Transverse colon (tissue), 4 donors: ENCODE measurements at regions not wholly inside any gene's neighbourhood (a gene's known extent, or its start where the extent isn't known, plus 50 kb on each side); places are given as distances from the start of the nearest gene placed in this dataset.
"Not testable (repeated sequence)": the region's sequence is repeated elsewhere in the genome, so short reads cannot be mapped to it uniquely, and the experiment has no call there.

Source experiments
- DNase-seq: peaks from one replicate; pipeline ENCODE4 v3.0.0-alpha.2; 2019
- H3K27ac ChIP-seq, 4 donors: fragments of 200-600 bp; sonication (generic); 2 replicates each; pipeline ENCODE4 v1.5.1; 2016 to 2018; ENCODE audit warnings: inconsistent platforms in 4 of 4
- H3K27me3 ChIP-seq: fragments of 200-600 bp; sonication (generic); 2 replicates; pipeline ENCODE4 v1.5.1; 2017; ENCODE audit warnings: inconsistent platforms
- H3K36me3 ChIP-seq, 4 donors: fragments of 200-600 bp; sonication (generic); 2 replicates each; pipeline ENCODE4 v1.5.1; 2017 to 2019; ENCODE audit warnings: inconsistent platforms in 4 of 4
- H3K4me1 ChIP-seq, 4 donors: fragments of 200-600 bp; sonication (generic); 2 replicates each; pipeline ENCODE4 v1.5.1; 2017 to 2020; ENCODE audit warnings: inconsistent platforms in 4 of 4
- H3K4me3 ChIP-seq, 4 donors: fragments of 200-600 bp; sonication (generic); 1 replicate in 1 of 4; 2 replicates in 3 of 4; pipeline versions ENCODE4 v1.5.1 to v1.6.1; 2017 to 2019; ENCODE audit warnings: inconsistent platforms in 4 of 4
- H3K9me3 ChIP-seq, 2 donors: fragments of 200-600 bp; sonication (generic); 2 replicates each; pipeline ENCODE4 v1.5.1; 2017 to 2019; ENCODE audit warnings: inconsistent platforms in 2 of 2
- CTCF ChIP-seq, 5 experiments: fragments of 200-600 bp in 3 of 5; fragments of 450-650 bp in 2 of 5; sonication (generic) in 3 of 5; IDR thresholded peaks; 1 replicate in 2 of 5; 2 replicates in 3 of 5; pipeline ENCODE4 v1.5.1; 2016 to 2017; ENCODE audit warnings: antibody characterized with exemption in 5 of 5, inconsistent platforms in 3 of 5, mild to moderate bottlenecking in 2 of 5, moderate library complexity in 1 of 5
- EP300 ChIP-seq: sonication (generic); formaldehyde crosslinking; IDR thresholded peaks from one replicate; pipeline ENCODE4 v1.6.1; 2017; ENCODE audit warnings: antibody characterized with exemption, low read depth
- POLR2A ChIP-seq: fragments of 450-650 bp; IDR thresholded peaks from one replicate; pipeline ENCODE4 v1.6.1; 2016; ENCODE audit warnings: antibody characterized with exemption, mild to moderate bottlenecking, moderate library complexity
- POLR2AphosphoS5 ChIP-seq, 3 donors: sonication (generic); formaldehyde crosslinking; IDR thresholded peaks; one replicate each; pipeline ENCODE4 v1.6.1; 2016; ENCODE audit warnings: antibody characterized with exemption in 3 of 3
- WGBS, 2 donors: methylation state at CpG; one replicate each; pipeline ENCODE4 v1.1.5; 2018; ENCODE audit warnings: low coverage in 1 of 2; 5-methylcytosine and 5-hydroxymethylcytosine counted together
- in situ Hi-C, 4 donors: fragments of 200-750 bp; cut with MboI; loops; one replicate each; pipeline versions ENCODE4 v1.15.0 to v1.15.1; 2017; ENCODE audit warnings: low sequenced_read_pairs in 3 of 4, low pct_ligation_motif_present in 1 of 4, low pct_unique_long_range_greater_than_20kb in 1 of 4
- intact Hi-C: fragments of 100-400 bp; cut with DNase I; formaldehyde crosslinking; loops from one replicate; pipeline ENCODE4 v1.15.1; 2023; ENCODE audit warnings: low total_unique reads

GRCh38 chr21:10442018-10442417 is 79.4 kb upstream of the TPTE start:
- in situ Hi-C loops, intact Hi-C loops, H3K27me3 ChIP-seq, H3K4me1 ChIP-seq, DNase-seq, H3K4me3 ChIP-seq, H3K27ac ChIP-seq, H3K36me3 ChIP-seq: not testable (repeated sequence)
- peaks cover 7 to 39% of the 10 kb centered on the region in 2 donors for H3K9me3 ChIP-seq
- 70 to 76% methylated on average over 6 of the region's 6 CpGs for WGBS, 2 donors

GRCh38 chr21:10445685-10446084 is 75.7 kb upstream of the TPTE start:
- WGBS, 2 donors: 56 to 63% methylated on average over 7 of the region's 7 CpGs
- intact Hi-C loops: not testable (repeated sequence)

GRCh38 chr21:10449451-10449850 is 71.9 kb upstream of the TPTE start:
- 72 to 73% methylated on average over 8 of the region's 8 CpGs for WGBS, 2 donors
- H3K36me3 ChIP-seq, DNase-seq: not testable (repeated sequence)

More at GRCh38 chr21:10445685-10446084, 75.7 kb upstream of the TPTE start:
- H3K36me3 ChIP-seq, DNase-seq, H3K4me3 ChIP-seq, H3K27me3 ChIP-seq, in situ Hi-C loops, H3K27ac ChIP-seq, H3K4me1 ChIP-seq: not testable (repeated sequence)
- H3K9me3 ChIP-seq: peaks cover 16 to 32% of the 10 kb centered on the region in 2 donors

GRCh38 chr21:10451274-10451673 is 70.1 kb upstream of the TPTE start:
- DNase-seq, intact Hi-C loops, in situ Hi-C loops, H3K27ac ChIP-seq, H3K36me3 ChIP-seq, H3K4me3 ChIP-seq, H3K27me3 ChIP-seq, H3K4me1 ChIP-seq: not testable (repeated sequence)
- peaks cover 30 to 35% of the 10 kb centered on the region in 2 donors for H3K9me3 ChIP-seq
- 67 to 71% methylated on average over 6 of the region's 6 CpGs for WGBS, 2 donors

More at GRCh38 chr21:10449451-10449850, 71.9 kb upstream of the TPTE start:
- H3K4me1 ChIP-seq, H3K27me3 ChIP-seq, in situ Hi-C loops, H3K27ac ChIP-seq, H3K4me3 ChIP-seq, intact Hi-C loops: not testable (repeated sequence)
- H3K9me3 ChIP-seq: peaks cover 32 to 34% of the 10 kb centered on the region in 2 donors

GRCh38 chr21:10457765-10458164 is 63.6 kb upstream of the TPTE start:
- WGBS, 2 donors: 41 to 42% methylated on average over 2 of the region's 2 CpGs
- H3K4me3 ChIP-seq, intact Hi-C loops: not testable (repeated sequence)

GRCh38 chr21:10460957-10461356 is 60.4 kb upstream of the TPTE start:
- H3K27me3 ChIP-seq, H3K27ac ChIP-seq, intact Hi-C loops, H3K4me3 ChIP-seq, in situ Hi-C loops, DNase-seq, H3K4me1 ChIP-seq, H3K36me3 ChIP-seq: not testable (repeated sequence)
- 62 to 65% methylated on average over 5 of the region's 5 CpGs for WGBS, 2 donors
- H3K9me3 ChIP-seq: peaks cover 4 to 23% of the 10 kb centered on the region in 2 donors

More at GRCh38 chr21:10457765-10458164, 63.6 kb upstream of the TPTE start:
- H3K4me1 ChIP-seq, DNase-seq, H3K36me3 ChIP-seq, H3K27me3 ChIP-seq, in situ Hi-C loops, H3K27ac ChIP-seq: not testable (repeated sequence)
- H3K9me3 ChIP-seq: peaks cover 12 to 17% of the 10 kb centered on the region in 2 donors

- H3K27ac ChIP-seq, H3K4me3 ChIP-seq, intact Hi-C loops, H3K4me1 ChIP-seq, H3K36me3 ChIP-seq, H3K27me3 ChIP-seq, DNase-seq, in situ Hi-C loops: not testable (repeated sequence)
- H3K9me3 ChIP-seq: peaks cover 4 to 23% of the 10 kb centered on the region in 2 donors
- 68 to 70% methylated on average over 8 of the region's 8 CpGs for WGBS, 2 donors
These were observed 59.9 kb upstream of the TPTE start for GRCh38 chr21:10461445-10461844.

GRCh38 chr21:10463156-10463555 is 58.2 kb upstream of the TPTE start:
- intact Hi-C loops: no loop called here

More at GRCh38 chr21:10463156-10463555, 58.2 kb upstream of the TPTE start:
- no peak overlapping the region for H3K27ac ChIP-seq
- TF ChIP-seq CTCF (IDR thresholded peaks at IDR 0.05) (no peak), EP300 (no peak), POLR2A (no peak), POLR2AphosphoS5 (IDR thresholded peaks at IDR 0.05) (no peak)
- no peak overlapping the region for H3K4me3 ChIP-seq
- H3K36me3 ChIP-seq: no peaks in the 10 kb centered on the region
- H3K9me3 ChIP-seq: peaks cover 10 to 23% of the 10 kb centered on the region in 2 donors
- no peaks in the 10 kb centered on the region for H3K27me3 ChIP-seq
- no peaks in the 10 kb centered on the region for H3K4me1 ChIP-seq
- no peak for DNase-seq
- WGBS, 2 donors: 43 to 46% methylated on average over 5 of the region's 5 CpGs
- in situ Hi-C loops: no loop called here
